ENCODE measurements at regions not wholly inside any gene's neighbourhood (a gene's known extent, or its start where the extent isn't known, plus 50 kb on each side); places are given as distances from the start of the nearest gene placed in this dataset.

DNA sequence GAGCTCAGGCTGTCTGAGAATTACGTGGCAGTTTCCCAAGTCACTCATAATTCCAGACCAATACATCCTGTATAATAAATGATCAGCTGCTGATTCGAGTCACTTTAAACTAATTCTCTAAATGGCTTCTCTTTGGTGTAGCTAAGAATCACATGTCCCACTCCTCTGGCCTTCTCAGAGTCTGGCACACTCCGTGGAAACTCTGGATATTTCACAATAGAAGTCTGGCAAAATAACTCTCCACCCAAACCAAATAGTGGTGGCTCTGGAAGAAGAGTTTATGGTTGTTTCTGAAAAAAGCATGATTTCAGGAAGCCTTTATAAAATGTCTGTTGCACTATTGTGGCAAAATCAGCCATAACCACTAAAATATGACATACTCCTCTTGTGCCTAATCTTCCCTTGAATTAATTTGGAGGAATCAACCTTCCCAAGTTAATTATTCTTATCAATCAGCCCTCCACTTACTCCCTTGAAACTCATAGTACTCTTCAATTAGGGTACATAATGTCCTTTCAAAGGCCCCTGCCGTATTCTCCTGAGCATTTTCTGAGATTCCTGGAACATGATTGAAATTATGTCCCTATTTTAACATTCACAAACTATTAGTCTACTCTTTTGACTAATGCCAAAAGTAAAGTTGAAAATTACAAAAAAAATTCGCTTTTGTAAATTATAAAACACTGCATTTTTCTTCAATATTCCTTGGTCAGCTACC, 991.6 kb downstream of the FAT4 start:
- DNase-seq (ENCODE audit: low read depth, low spot score): no peak
- no peak overlapping the region for H3K27ac Mint-ChIP-seq (ENCODE audit: unreplicated experiment)
- H3K4me3 Mint-ChIP-seq: no peak overlapping the region
- no peaks in the 10 kb centered on the region for H3K36me3 Mint-ChIP-seq (ENCODE audit: low read depth)
- peaks cover 1% of the 10 kb centered on the region for H3K9me3 Mint-ChIP-seq
- no peaks in the 10 kb centered on the region for H3K4me1 Mint-ChIP-seq
- TF ChIP-seq, protein P1, sequence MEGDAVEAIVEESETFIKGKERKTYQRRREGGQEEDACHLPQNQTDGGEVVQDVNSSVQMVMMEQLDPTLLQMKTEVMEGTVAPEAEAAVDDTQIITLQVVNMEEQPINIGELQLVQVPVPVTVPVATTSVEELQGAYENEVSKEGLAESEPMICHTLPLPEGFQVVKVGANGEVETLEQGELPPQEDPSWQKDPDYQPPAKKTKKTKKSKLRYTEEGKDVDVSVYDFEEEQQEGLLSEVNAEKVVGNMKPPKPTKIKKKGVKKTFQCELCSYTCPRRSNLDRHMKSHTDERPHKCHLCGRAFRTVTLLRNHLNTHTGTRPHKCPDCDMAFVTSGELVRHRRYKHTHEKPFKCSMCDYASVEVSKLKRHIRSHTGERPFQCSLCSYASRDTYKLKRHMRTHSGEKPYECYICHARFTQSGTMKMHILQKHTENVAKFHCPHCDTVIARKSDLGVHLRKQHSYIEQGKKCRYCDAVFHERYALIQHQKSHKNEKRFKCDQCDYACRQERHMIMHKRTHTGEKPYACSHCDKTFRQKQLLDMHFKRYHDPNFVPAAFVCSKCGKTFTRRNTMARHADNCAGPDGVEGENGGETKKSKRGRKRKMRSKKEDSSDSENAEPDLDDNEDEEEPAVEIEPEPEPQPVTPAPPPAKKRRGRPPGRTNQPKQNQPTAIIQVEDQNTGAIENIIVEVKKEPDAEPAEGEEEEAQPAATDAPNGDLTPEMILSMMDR (conservative IDR thresholded peaks at IDR 0.05): no peak
- no peaks in the 10 kb centered on the region for H3K27me3 Mint-ChIP-seq (ENCODE audit: low read depth)

DNA sequence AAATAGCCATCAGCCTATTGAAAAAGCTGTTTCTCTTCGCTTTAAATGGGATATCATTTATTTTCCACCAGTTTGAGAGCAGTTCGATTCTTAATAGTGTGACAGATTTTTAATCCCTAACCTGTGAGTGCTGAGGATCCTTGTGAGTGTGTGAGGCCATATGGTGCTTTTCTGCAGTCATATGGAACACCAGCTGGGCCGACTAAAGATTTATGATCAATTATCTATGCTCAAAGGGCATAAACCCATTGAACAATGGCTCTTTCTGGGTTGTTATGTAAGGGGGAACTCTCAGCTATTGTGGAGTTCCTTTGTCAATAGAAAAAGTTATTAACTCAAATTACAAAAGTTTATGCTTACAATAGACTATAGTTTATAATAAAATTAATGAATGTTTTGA, 1003.6 kb downstream of the FAT4 start:
- no peak overlapping the region for H3K4me3 Mint-ChIP-seq
- no peak for DNase-seq (ENCODE audit: low read depth, low spot score)
- no peaks in the 10 kb centered on the region for H3K27me3 Mint-ChIP-seq (ENCODE audit: low read depth)
- TF ChIP-seq, protein P1 (conservative IDR thresholded peaks at IDR 0.05): no peak
- H3K27ac Mint-ChIP-seq (ENCODE audit: unreplicated experiment): no peak overlapping the region
- H3K4me1 Mint-ChIP-seq: no peaks in the 10 kb centered on the region
- no peaks in the 10 kb centered on the region for H3K9me3 Mint-ChIP-seq
- H3K36me3 Mint-ChIP-seq (ENCODE audit: low read depth): no peaks in the 10 kb centered on the region

DNA sequence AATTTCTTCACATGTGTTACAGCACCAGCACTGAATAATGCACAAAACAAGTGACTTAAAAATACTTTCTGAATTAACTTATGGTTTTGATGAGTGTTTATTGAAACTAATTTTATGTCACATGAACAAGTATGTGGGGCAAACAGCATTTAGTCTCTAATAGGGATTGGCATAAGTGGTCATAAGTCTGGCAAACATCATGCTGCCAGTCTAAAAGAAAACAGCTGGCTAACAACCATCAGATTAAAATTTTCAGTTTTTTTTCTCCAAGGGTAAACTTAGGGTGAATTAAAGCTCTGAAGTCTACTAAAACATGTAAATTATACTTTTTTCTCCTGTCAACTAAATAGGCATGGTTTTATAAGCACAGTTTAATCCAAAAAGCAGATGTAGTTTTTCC, 1014.2 kb downstream of the FAT4 start:
- H3K36me3 Mint-ChIP-seq (ENCODE audit: low read depth): no peaks in the 10 kb centered on the region
- H3K9me3 Mint-ChIP-seq: peaks cover 3% of the 10 kb centered on the region
- TF ChIP-seq, protein P1 (conservative IDR thresholded peaks at IDR 0.05): no peak
- H3K4me1 Mint-ChIP-seq: no peaks in the 10 kb centered on the region
- no peaks in the 10 kb centered on the region for H3K27me3 Mint-ChIP-seq (ENCODE audit: low read depth)
- no peak overlapping the region for H3K4me3 Mint-ChIP-seq
- H3K27ac Mint-ChIP-seq (ENCODE audit: unreplicated experiment): no peak overlapping the region
- DNase-seq (ENCODE audit: low read depth, low spot score): no peak

DNA sequence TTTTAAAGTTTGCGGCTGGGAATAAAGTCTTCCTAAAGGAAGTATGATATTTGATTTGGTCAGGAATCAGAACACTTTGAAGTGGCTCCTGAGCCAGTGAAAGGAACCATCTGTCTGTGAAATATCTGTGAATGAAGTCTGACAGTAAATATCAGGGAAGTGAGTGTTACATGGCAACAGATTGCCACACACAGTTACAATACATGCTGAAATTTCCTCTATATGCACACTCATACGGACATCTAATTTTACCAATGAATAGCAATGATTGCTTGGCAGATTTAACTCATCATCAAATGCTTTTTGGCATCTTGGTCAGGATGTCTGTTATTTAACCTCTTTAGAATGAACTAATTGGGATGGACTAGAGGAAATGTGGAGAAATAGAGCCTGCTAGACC, 1023.8 kb downstream of the FAT4 start:
- H3K4me3 Mint-ChIP-seq: no peak overlapping the region
- H3K27me3 Mint-ChIP-seq (ENCODE audit: low read depth): no peaks in the 10 kb centered on the region

DNA sequence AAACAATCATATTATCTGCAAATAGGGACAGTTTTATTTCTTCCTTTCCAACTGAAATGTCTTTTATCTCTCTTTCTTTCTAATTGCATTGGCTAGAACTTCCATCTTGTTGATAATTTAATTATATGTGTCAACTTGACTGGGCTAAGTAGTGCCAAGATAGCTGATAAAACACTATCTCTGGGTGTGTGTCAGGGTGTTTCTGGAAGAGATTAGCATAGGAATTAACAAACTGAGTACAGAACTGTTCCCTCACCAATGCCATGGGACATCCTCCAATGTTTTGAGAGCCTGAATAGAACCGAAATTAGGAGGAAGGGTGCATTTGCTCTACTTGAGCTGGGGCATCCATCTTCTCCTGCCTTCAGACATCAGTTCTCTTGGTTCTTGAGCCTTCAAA, 1027.2 kb downstream of the FAT4 start:
- H3K4me3 Mint-ChIP-seq: no peak overlapping the region
- H3K27ac Mint-ChIP-seq (ENCODE audit: unreplicated experiment): no peak overlapping the region
- no peaks in the 10 kb centered on the region for H3K36me3 Mint-ChIP-seq (ENCODE audit: low read depth)
- H3K27me3 Mint-ChIP-seq (ENCODE audit: low read depth): no peaks in the 10 kb centered on the region
- TF ChIP-seq, protein P1 (conservative IDR thresholded peaks at IDR 0.05): no peak
- H3K4me1 Mint-ChIP-seq: peaks cover 6% of the 10 kb centered on the region
- no peaks in the 10 kb centered on the region for H3K9me3 Mint-ChIP-seq
- no peak for DNase-seq (ENCODE audit: low read depth, low spot score)

More for the DNA sequence above, 1023.8 kb downstream of the FAT4 start:
- DNase-seq (ENCODE audit: low read depth, low spot score): no peak
- Mint-ChIP-seq H3K4me1 (peaks cover 6% of the 10 kb centered on the region), H3K27ac (ENCODE audit: unreplicated experiment) (no peak overlapping the region), H3K36me3 (ENCODE audit: low read depth) (no peaks in the 10 kb centered on the region), H3K9me3 (no peaks in the 10 kb centered on the region)
- TF ChIP-seq, protein P1 (conservative IDR thresholded peaks at IDR 0.05): no peak

All from neural crest cell (in vitro differentiated cells).